NCI-H2171 (cell line): ENCODE measurements at regions not wholly inside any gene's neighbourhood (a gene's known extent, or its start where the extent isn't known, plus 50 kb on each side); places are given as distances from the start of the nearest gene placed in this dataset.

Source experiments
- DNase-seq: peaks from one replicate; lab custom pipeline; 2025; lab: John Stamatoyannopoulos, UW

GRCh38 chr10:20978617-20979016 lies 81.5 kb upstream of the NEBL start:
- DNase-seq = no peak

GRCh38 chr10:20977300-20977699 lies 80.2 kb upstream of the NEBL start:
- DNase-seq = no peak

GRCh38 chr10:20976891-20977290 lies 79.8 kb upstream of the NEBL start:
- no peak for DNase-seq

- no peak for DNase-seq
These were observed 79.3 kb upstream of the NEBL start for GRCh38 chr10:20976390-20976789.

GRCh38 chr10:20975236-20975635 lies 78.1 kb upstream of the NEBL start:
- DNase-seq = no peak

- no peak for DNase-seq
These were observed 75.8 kb upstream of the NEBL start for GRCh38 chr10:20972925-20973324.

- DNase-seq = no peak
These were observed 74.8 kb upstream of the NEBL start for GRCh38 chr10:20971901-20972300.

GRCh38 chr10:20970708-20971107 lies 73.6 kb upstream of the NEBL start:
- no peak for DNase-seq

GRCh38 chr10:20970044-20970443 lies 72.9 kb upstream of the NEBL start:
- no peak for DNase-seq

- no peak for DNase-seq
These were observed 69.3 kb upstream of the NEBL start for GRCh38 chr10:20966426-20966825.

GRCh38 chr10:20963721-20964595 lies 66.8 kb upstream of the NEBL start:
- no peak for DNase-seq

- no peak for DNase-seq
These were observed 65.9 kb upstream of the NEBL start for GRCh38 chr10:20963056-20963455.

- no peak for DNase-seq
These were observed 65.1 kb upstream of the NEBL start for GRCh38 chr10:20962165-20962564.

- DNase-seq = no peak
These were observed 62.1 kb upstream of the NEBL start for GRCh38 chr10:20959242-20959641.

- DNase-seq = no peak
These were observed 61.7 kb upstream of the NEBL start for GRCh38 chr10:20958764-20959163.

- DNase-seq = no peak
These were observed 61.1 kb upstream of the NEBL start for GRCh38 chr10:20958225-20958624.

- no peak for DNase-seq
These were observed 60.6 kb upstream of the NEBL start for GRCh38 chr10:20957744-20958143.

- DNase-seq = no peak
These were observed 59.7 kb upstream of the NEBL start for GRCh38 chr10:20956843-20957242.

- DNase-seq = no peak
These were observed 58.3 kb upstream of the NEBL start for GRCh38 chr10:20955355-20955893.

GRCh38 chr10:20954519-20954918 lies 57.4 kb upstream of the NEBL start:
- no peak for DNase-seq

GRCh38 chr10:20953120-20953519 lies 56.0 kb upstream of the NEBL start:
- DNase-seq = no peak

- no peak for DNase-seq
These were observed 52.9 kb upstream of the NEBL start for GRCh38 chr10:20949967-20950366.

- no peak for DNase-seq
These were observed 51.7 kb upstream of the NEBL start for GRCh38 chr10:20948686-20949327.
